Activated T-helper 9 cell treated with anti-CD3 and anti-CD28 coated beads, Interleukin-2, amount 50 U/mL, for 16 hours (primary cell): ENCODE measurements at regions not wholly inside any gene's neighbourhood (a gene's known extent, or its start where the extent isn't known, plus 50 kb on each side); places are given as distances from the start of the nearest gene placed in this dataset.

Experiments
- DNase-seq: peaks from one replicate; pipeline ENCODE4 v3.0.0-alpha.2; 2020; ENCODE audit warnings: low read depth

GRCh38 chr11:16685914-16686313, 52.5 kb upstream of the C11orf58 start:
- no peak for DNase-seq

- DNase-seq = no peak
Observed at GRCh38 chr11:16678466-16679116, 59.9 kb upstream of the C11orf58 start.

DNA sequence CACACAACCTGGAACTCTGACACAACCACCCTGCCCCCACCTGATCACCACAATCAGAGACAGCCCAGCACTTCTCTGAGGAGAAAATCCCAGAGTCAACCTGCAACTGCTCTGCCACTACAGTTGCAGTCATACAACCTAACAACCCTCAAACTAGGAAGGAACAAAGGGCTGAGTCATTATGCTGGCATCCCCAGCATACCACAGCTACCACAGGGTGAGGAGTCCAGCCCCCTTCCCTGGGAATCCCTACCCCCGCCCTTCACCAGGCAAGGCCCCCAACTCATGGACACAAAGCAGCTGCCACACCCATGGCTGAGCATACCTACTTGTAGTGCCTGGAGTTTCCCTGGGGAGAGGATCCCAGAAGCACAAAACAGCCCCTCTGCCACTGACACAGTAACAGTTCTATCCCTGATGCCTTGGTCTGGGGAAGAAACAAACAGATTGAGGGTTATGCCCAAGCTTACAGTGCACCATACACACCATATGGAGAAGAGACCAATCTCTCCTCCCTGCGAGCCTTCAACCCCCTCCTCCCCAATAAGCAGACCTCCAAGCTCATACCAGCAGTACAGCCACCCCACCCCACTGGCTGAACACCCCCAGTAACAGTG, 68.5 kb upstream of the C11orf58 start:
- DNase-seq = no peak

DNA sequence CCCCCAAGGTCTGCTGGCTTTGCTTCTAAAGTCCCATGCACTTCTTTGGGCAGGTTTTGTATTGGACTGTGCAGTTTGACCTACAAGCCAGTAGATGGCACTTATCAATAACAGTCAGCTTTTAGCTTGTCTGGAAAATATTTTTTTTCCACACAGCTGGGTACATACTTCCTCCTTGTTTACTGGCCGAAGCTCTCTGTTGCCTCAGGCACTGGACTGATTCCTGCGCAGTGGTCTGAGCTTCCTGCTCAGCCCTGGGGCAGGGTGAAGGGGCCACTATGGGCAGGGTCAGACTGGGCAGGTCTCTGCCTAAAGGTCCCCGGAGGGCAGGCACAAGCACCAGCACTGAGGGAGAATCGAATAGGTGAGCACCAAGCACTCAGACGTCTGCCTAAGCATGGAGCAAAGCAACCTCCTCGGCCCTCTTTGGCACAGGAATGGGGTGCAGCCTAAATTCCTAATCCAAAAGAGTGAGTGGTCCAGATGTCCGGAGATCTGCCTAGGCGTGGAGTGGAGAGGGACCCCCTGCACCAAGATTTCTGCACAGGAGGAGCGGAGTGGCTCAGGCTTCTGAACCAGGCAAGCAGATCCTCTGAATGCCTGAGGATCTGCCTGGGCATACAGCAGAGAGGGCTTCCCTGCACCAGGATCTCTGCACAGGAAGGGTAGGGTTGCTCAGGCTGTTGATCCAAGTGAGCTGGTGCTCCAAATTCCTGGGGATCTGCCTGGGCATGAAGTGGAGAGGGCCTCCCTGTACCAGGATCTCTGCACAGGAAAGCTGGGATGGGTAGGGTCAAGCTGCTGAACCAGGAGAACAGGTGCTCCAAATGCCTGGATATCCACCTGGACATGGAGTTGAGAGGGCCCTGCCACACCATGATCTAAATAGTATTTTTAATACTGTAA, 105.9 kb upstream of the C11orf58 start:
- DNase-seq = no peak

DNA sequence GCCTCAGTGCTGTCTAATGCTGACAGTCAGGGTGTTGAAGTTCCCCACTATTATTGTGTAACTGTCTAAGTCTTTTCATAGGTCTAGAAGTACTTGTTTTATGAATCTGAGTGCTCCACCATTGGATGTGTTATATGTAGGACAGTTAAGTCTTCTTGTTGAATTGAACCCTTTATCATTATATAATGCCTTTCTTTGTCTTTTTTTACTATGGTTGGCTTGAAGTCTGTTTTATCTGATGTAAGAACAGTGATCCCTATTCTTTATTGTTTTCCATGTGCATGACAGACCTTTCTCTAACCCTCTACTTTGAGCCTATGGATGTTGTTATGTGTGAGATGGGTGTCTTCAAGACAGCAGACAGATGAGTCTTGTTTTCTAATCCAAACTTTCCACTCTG, 107.8 kb upstream of the C11orf58 start:
- no peak for DNase-seq

GRCh38 chr11:16618431-16618830, 120.0 kb upstream of the C11orf58 start:
- no peak for DNase-seq

- no peak for DNase-seq
Observed at GRCh38 chr11:16615480-16615879, 123.0 kb upstream of the C11orf58 start.

GRCh38 chr11:16613512-16614381, 124.7 kb upstream of the C11orf58 start:
- peak; percentile 36 for DNase-seq

DNA sequence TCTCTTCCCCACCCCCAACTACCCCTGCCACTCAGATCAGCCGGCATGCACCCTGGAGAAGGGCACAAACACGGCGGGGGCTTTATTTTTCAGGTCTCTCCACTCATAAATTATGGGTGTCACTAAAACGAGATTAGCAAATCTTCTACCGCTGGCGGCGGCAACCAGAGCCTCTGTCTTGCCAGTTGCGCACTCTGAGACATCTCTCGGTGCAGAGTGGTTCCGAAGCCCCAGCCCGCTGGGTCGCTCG, 125.3 kb upstream of the C11orf58 start:
- no peak for DNase-seq

- no peak for DNase-seq
Observed at GRCh38 chr11:16612566-16613261, 125.7 kb upstream of the C11orf58 start.

GRCh38 chr11:16611926-16612565, 126.4 kb upstream of the C11orf58 start:
- no peak for DNase-seq

DNA sequence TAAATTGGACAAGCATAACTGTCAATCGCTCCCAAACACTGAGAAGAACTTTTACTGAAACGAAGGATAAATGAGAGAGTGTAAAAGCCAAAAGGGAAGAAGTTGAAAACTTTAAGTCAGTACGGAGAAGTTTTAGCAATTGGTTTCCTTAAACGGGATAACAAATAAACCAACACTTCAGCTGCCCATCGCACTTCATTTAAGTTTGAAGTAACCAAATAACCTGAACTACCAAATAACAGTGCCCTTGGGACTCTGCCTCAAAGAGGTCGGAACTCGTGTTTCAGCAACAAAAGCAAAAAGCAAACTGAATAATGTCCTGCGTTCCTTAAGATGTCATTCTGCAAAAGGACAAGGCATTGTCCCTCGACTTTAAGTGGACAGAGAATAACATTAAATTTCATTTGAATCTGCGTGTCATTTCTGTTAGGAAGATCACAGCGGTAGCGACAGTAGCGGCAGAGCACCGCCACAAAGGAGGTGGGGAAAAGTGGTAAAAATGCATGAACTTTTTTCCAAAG, 127.0 kb upstream of the C11orf58 start:
- no peak for DNase-seq

- no peak for DNase-seq
Observed at GRCh38 chr11:16610738-16611388, 127.6 kb upstream of the C11orf58 start.

DNA sequence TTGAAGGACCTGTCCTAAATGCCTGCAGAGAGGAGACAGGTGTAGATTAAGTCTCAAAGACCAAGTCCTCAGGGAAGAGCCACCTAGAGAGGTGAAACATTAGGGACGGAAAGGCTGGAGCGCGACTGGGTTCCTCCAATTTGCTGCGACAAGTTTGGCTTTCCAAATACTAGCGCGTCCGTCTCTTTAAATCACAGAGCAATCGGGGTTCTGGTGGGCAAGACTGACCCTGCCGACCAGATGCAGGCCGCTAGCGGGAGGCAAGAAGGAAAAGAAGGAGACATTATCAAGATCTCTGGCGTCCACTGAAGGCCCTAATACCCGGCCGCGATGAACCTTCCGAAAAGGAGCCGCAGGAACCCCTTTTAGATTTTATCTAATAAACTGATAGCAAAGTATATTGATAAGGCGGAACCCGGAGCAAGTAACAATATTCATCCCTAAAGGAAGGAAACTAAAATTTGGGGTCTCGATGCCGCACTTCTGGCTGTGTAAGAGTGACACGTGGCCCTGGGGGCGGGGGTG, 128.2 kb upstream of the C11orf58 start:
- DNase-seq = no peak

DNA sequence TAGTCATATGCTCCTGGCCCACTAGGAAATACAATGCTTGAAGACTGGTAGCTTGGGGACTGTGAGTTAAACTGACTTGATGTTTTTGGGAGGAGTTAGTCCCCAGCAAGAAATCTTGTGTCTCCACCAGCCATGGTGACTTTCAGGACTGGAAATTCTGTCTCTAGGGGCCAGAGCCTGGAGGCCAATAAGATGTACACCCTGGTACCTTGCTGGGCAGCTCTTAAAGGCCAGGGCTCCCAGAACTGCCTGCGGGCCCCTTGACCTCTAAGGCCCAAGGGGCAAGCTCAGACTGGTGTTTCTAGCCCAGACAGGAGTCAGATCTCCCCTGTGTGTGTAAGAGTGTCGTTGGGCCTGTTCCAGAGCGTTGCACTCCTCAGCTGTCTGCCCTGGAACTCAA, 128.7 kb upstream of the C11orf58 start:
- DNase-seq = no peak

GRCh38 chr11:16607675-16608644, 130.5 kb upstream of the C11orf58 start:
- DNase-seq = no peak

DNA sequence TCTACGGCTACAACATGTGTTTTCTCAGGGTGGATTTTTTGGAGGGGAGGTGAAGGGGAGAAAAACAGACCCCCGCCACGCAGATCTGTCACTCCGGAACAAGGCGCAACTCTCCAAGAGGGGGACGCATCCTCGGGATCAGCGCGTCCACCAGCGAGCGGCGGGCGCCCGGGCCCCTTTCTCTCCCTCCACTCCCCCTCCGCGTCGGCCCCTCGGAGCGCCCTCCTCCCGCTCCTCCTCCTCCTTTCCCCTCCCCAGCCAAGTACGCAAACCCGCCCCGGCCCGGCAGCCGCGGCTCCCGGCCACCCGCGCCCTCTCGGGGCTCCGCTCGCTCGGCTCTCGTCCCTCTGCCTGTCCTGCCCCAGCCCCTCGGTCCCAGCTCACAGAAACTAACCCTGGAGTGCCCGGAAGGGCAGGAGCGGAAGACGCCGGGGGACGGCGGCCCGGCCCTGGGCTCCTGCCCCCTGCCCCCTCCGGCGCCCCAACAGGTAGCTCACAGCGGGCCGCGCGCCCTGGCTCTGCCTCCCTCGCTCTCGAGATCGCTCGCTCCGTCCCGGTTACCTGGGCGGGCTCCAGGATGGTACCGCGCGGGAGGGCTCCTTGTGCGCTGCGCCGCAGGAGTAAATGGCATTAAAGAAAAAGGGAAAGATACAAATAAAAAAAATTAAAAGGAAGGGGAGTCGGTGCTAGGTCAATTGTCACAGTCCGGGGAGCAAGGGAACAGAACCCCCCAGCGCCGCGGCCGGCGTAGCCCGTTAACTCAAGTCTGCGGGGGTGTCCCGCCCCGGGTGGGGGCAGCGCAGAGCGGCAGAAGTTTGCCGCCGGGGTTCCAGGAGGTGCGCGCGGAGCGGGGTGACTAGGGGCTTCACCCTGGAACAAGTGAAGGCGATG, 131.4 kb upstream of the C11orf58 start:
- DNase-seq = no peak
